HG03565 (cell line): ENCODE measurements at regions not wholly inside any gene's neighbourhood (a gene's known extent, or its start where the extent isn't known, plus 50 kb on each side); places are given as distances from the start of the nearest gene placed in this dataset.

Experiments used
- ATAC-seq: cut with Tn5 transposase; IDR thresholded peaks from one replicate; pipeline ENCODE4 v1.9.1; 2021; ENCODE audit warnings: mild to moderate bottlenecking, moderate library complexity; ENCODE audit not compliant: unreplicated experiment

GRCh38 chr3:104519468-104520227, 847.1 kb upstream of the ALCAM start:
- no peak for ATAC-seq

- ATAC-seq = peak; percentile 38
Measured at GRCh38 chr3:104520228-104520655, 846.5 kb upstream of the ALCAM start.

GRCh38 chr3:104521606-104522336, 844.9 kb upstream of the ALCAM start:
- peak; percentile 39 for ATAC-seq

- peak; percentile 15 for ATAC-seq
Measured at GRCh38 chr3:104523136-104523535, 843.6 kb upstream of the ALCAM start.

GRCh38 chr3:104526901-104527401, 839.8 kb upstream of the ALCAM start:
- ATAC-seq = peak; percentile 83

- ATAC-seq = no peak
Measured at GRCh38 chr3:104530934-104531333, 835.8 kb upstream of the ALCAM start.

GRCh38 chr3:104536715-104537114, 830.0 kb upstream of the ALCAM start:
- peak; percentile 56 for ATAC-seq

GRCh38 chr3:104537323-104537722, 829.4 kb upstream of the ALCAM start:
- no peak for ATAC-seq

GRCh38 chr3:104546301-104546700, 820.4 kb upstream of the ALCAM start:
- ATAC-seq = no peak

GRCh38 chr3:104547031-104547430, 819.7 kb upstream of the ALCAM start:
- ATAC-seq = no peak

GRCh38 chr3:104548401-104548800, 818.3 kb upstream of the ALCAM start:
- ATAC-seq = no peak

- no peak for ATAC-seq
Measured at GRCh38 chr3:104549099-104549714, 817.5 kb upstream of the ALCAM start.

- no peak for ATAC-seq
Measured at GRCh38 chr3:104553121-104553520, 813.6 kb upstream of the ALCAM start.

- ATAC-seq = no peak
Measured at GRCh38 chr3:104554425-104554824, 812.3 kb upstream of the ALCAM start.

- ATAC-seq = no peak
Measured at GRCh38 chr3:104555728-104556127, 811.0 kb upstream of the ALCAM start.

GRCh38 chr3:104556372-104557078, 810.2 kb upstream of the ALCAM start:
- no peak for ATAC-seq

- no peak for ATAC-seq
Measured at GRCh38 chr3:104561324-104561723, 805.4 kb upstream of the ALCAM start.

GRCh38 chr3:104564045-104564643, 802.6 kb upstream of the ALCAM start:
- no peak for ATAC-seq

- no peak for ATAC-seq
Measured at GRCh38 chr3:104566054-104566453, 800.7 kb upstream of the ALCAM start.

- ATAC-seq = no peak
Measured at GRCh38 chr3:104575634-104576033, 791.1 kb upstream of the ALCAM start.

- ATAC-seq = no peak
Measured at GRCh38 chr3:104578558-104578957, 788.2 kb upstream of the ALCAM start.
